ENCODE measurements at regions not wholly inside any gene's neighbourhood (a gene's known extent, or its start where the extent isn't known, plus 50 kb on each side); places are given as distances from the start of the nearest gene placed in this dataset.
"Not testable (repeated sequence)": the region's sequence is repeated elsewhere in the genome, so short reads cannot be mapped to it uniquely, and the experiment has no call there.

DNA sequence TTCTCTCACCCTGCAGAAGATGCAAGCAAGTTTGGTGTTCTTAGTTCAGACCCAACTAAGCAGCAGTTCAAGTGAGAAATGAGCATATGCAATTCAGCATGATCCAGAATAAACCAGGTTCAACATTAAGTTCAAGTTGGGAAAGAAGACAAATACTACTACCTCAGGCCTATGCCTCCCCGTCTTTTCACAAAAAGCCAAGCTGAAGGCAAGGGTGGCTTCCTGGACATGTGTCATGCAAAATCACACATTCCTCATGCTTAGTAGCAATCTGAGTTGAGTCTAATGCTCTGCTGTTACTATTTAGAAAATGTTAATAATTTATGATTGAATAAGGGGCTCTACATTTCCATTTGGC lies 453.4 kb upstream of the GRAMD2B start:
- no peak overlapping the region for H3K9ac ChIP-seq (ENCODE audit: low read length in 2 of 2)
- no peak overlapping the region for H3K27ac ChIP-seq (ENCODE audit: low read length)
- H3K27me3 ChIP-seq (ENCODE audit: control insufficient read depth in 1 of 2, insufficient read depth in 2 of 2, low read length in 2 of 2), result no peaks in the 10 kb centered on the region
- H3K4me3 ChIP-seq (ENCODE audit: low read length in 2 of 2), result no peak overlapping the region
- no peaks in the 10 kb centered on the region for H3K4me1 ChIP-seq (ENCODE audit: control insufficient read depth, insufficient read depth, low read length)
- H3K36me3 ChIP-seq (ENCODE audit: control insufficient read depth in 2 of 2, insufficient read depth in 2 of 2, low read length in 2 of 2), result no peaks in the 10 kb centered on the region
- no peaks in the 10 kb centered on the region for H3K9me3 ChIP-seq (ENCODE audit: control insufficient read depth in 2 of 2, low read length in 2 of 2)

DNA sequence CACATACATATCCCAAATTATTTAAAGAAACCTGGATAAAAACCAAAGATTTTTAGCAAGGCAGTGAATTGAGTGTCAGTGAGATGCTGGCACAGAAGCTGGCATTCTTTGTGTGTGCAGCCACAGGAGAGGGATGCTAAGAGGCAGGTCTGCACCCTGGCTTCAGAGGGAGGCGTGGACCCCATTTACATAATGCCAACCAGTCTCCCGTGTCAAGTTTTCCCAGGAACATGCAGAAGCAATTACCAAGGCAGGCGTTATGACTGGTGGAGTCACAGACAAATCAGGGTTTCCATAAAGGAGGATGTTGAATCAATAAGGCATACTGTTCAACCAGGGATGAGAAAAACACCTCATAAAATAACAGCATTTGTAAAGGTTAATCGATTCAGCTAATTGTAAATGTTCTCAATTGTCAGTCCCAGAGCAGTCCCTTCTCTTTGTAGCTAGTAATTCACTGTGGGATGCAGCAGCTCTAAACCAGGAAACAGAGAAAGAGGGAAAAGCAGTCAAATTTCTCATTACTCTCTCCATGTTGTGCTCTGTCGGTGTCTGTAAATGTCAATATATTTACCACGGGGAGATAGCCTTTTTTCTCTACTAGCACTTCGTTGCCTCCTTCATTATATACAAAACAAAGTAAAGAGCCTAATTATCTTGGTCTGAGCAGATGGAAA lies 452.4 kb upstream of the GRAMD2B start:
- Histone ChIP-seq H3K27ac (ENCODE audit: low read length) (no peak overlapping the region), H3K36me3 (ENCODE audit: control insufficient read depth in 2 of 2, insufficient read depth in 2 of 2, low read length in 2 of 2) (no peaks in the 10 kb centered on the region)

DNA sequence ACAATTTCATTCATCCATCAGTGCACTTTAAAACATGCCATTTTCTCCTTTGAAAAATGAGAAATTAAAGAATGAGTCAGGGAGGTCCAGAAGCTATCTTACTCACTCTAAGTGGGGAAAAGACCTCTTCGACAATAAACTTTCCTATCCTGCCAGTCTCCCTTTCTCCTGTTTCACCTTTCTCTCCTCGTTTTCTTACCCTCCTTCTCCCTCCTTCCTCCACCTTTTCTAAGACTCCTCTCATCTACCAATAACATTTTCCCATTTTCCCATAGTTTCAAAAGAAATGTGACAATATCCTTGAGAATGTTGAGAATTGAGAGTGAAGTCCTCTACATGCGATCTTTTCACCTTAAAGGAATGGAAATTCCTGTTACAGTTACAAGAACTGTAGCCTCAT lies 450.5 kb upstream of the GRAMD2B start:
- Histone ChIP-seq H3K4me1 (ENCODE audit: control insufficient read depth, insufficient read depth, low read length) (no peaks in the 10 kb centered on the region), H3K9ac (ENCODE audit: low read length in 2 of 2) (no peak overlapping the region), H3K36me3 (ENCODE audit: control insufficient read depth in 2 of 2, insufficient read depth in 2 of 2, low read length in 2 of 2) (no peaks in the 10 kb centered on the region), H3K4me3 (ENCODE audit: low read length in 2 of 2) (no peak overlapping the region), H3K9me3 (ENCODE audit: control insufficient read depth in 2 of 2, low read length in 2 of 2) (no peaks in the 10 kb centered on the region), H3K27ac (ENCODE audit: low read length) (no peak overlapping the region), H3K27me3 (ENCODE audit: control insufficient read depth in 1 of 2, insufficient read depth in 2 of 2, low read length in 2 of 2) (no peaks in the 10 kb centered on the region)

More for the DNA sequence above, 452.4 kb upstream of the GRAMD2B start:
- Histone ChIP-seq H3K9ac (ENCODE audit: low read length in 2 of 2) (no peak overlapping the region), H3K4me1 (ENCODE audit: control insufficient read depth, insufficient read depth, low read length) (no peaks in the 10 kb centered on the region), H3K4me3 (ENCODE audit: low read length in 2 of 2) (no peak overlapping the region), H3K9me3 (ENCODE audit: control insufficient read depth in 2 of 2, low read length in 2 of 2) (no peaks in the 10 kb centered on the region), H3K27me3 (ENCODE audit: control insufficient read depth in 1 of 2, insufficient read depth in 2 of 2, low read length in 2 of 2) (no peaks in the 10 kb centered on the region)

DNA sequence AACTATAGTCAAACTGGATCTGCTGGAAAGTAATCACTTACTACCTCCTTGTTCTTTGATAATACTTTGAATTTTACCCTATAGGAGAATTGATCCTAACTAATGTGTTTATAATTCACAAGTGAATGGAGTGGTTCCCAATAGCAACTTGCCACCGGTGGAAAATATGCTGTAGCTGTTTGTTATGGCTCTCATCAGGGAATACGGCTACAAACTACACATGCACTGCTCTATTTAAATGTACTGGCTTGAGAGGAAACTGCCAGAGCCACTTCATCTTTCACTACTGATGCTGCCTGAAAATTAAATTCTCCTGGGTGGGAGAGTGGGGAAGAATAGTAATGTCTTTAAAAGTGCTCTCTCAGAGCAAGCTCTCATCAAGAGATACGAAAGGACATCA lies 448.5 kb upstream of the GRAMD2B start:
- Histone ChIP-seq H3K4me3 (ENCODE audit: low read length in 2 of 2) (no peak overlapping the region), H3K27ac (ENCODE audit: low read length) (no peak overlapping the region), H3K4me1 (ENCODE audit: control insufficient read depth, insufficient read depth, low read length) (no peaks in the 10 kb centered on the region), H3K27me3 (ENCODE audit: control insufficient read depth in 1 of 2, insufficient read depth in 2 of 2, low read length in 2 of 2) (no peaks in the 10 kb centered on the region), H3K36me3 (ENCODE audit: control insufficient read depth in 2 of 2, insufficient read depth in 2 of 2, low read length in 2 of 2) (no peaks in the 10 kb centered on the region), H3K9ac (ENCODE audit: low read length in 2 of 2) (no peak overlapping the region), H3K9me3 (ENCODE audit: control insufficient read depth in 2 of 2, low read length in 2 of 2) (no peaks in the 10 kb centered on the region)

DNA sequence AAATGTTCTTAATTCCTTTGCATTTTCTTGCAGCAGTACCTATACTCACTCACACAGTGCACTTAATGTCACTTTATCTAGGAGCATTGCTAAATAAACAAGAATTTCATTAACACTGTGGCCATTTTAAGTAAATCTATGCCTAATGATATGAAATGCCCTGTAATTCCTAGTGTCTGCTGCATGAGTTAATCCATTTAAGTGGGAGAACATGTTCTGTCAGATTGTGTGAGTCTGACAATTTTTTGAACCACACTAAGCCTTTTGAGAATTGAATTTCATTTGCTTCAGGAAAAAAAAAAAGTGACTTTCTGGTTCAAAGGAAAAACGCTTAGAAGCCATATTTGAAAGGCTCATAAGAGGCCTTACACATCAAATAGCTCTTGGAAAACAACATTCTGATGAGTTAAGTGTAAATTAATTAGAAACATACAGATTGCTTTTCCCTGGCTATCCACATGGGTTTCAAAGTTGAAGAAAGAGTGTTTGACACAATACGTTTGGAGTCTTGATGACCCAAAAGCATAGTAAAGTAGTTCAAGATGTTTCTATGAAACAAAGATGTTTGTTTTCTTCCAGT lies 446.7 kb upstream of the GRAMD2B start:
- Histone ChIP-seq H3K27ac (ENCODE audit: low read length) (no peak overlapping the region), H3K36me3 (ENCODE audit: control insufficient read depth in 2 of 2, insufficient read depth in 2 of 2, low read length in 2 of 2) (no peaks in the 10 kb centered on the region), H3K9ac (ENCODE audit: low read length in 2 of 2) (no peak overlapping the region), H3K9me3 (ENCODE audit: control insufficient read depth in 2 of 2, low read length in 2 of 2) (no peaks in the 10 kb centered on the region), H3K4me3 (ENCODE audit: low read length in 2 of 2) (no peak overlapping the region), H3K27me3 (ENCODE audit: control insufficient read depth in 1 of 2, insufficient read depth in 2 of 2, low read length in 2 of 2) (no peaks in the 10 kb centered on the region), H3K4me1 (ENCODE audit: control insufficient read depth, insufficient read depth, low read length) (no peaks in the 10 kb centered on the region)

DNA sequence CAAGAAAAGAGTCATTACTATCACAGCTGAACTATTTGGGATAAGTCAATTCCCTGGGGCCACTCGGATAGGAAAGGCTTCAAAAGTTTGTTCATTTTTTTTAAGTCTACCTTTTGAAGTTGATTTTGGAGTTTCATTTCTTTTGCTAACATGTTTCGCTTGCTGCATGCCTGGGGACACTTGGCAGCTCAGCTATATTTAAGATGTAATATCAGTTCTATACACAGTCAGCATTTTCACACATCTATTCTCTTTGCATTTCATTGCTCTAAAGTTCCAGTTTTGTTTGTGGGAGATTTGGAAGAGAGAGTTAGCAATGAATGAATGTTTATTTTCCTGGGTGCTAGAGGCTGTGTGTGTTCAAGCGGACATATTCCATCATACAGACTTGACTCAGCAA lies 445.2 kb upstream of the GRAMD2B start:
- no peaks in the 10 kb centered on the region for H3K36me3 ChIP-seq (ENCODE audit: control insufficient read depth in 2 of 2, insufficient read depth in 2 of 2, low read length in 2 of 2)
- no peaks in the 10 kb centered on the region for H3K27me3 ChIP-seq (ENCODE audit: control insufficient read depth in 1 of 2, insufficient read depth in 2 of 2, low read length in 2 of 2)
- no peak overlapping the region for H3K9ac ChIP-seq (ENCODE audit: low read length in 2 of 2)
- no peaks in the 10 kb centered on the region for H3K4me1 ChIP-seq (ENCODE audit: control insufficient read depth, insufficient read depth, low read length)
- no peak overlapping the region for H3K4me3 ChIP-seq (ENCODE audit: low read length in 2 of 2)
- no peaks in the 10 kb centered on the region for H3K9me3 ChIP-seq (ENCODE audit: control insufficient read depth in 2 of 2, low read length in 2 of 2)
- H3K27ac ChIP-seq (ENCODE audit: low read length), result no peak overlapping the region

DNA sequence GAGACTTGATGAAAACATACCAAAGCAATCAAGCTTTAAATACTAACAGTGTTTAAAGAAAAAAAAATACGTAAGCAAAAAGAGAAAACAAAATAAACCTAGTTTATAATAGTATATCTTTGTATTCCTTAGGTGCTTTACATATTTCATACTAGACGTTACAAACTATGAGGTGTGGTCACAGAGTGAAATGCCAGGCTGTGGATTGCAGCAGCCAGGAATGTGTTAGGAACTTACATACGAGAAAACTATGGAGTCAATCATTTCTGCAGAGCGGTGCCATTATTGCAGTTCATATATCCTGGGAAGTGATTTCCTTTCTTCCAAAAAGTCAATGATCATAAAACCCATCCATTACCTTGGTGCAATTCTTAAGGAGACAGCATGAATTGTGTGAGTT lies 443.6 kb upstream of the GRAMD2B start:
- H3K9ac ChIP-seq (ENCODE audit: low read length in 2 of 2), result no peak overlapping the region
- H3K9me3 ChIP-seq (ENCODE audit: control insufficient read depth in 2 of 2, low read length in 2 of 2), result no peaks in the 10 kb centered on the region
- no peaks in the 10 kb centered on the region for H3K36me3 ChIP-seq (ENCODE audit: control insufficient read depth in 2 of 2, insufficient read depth in 2 of 2, low read length in 2 of 2)
- no peaks in the 10 kb centered on the region for H3K27me3 ChIP-seq (ENCODE audit: control insufficient read depth in 1 of 2, insufficient read depth in 2 of 2, low read length in 2 of 2)
- H3K4me1 ChIP-seq (ENCODE audit: control insufficient read depth, insufficient read depth, low read length), result no peaks in the 10 kb centered on the region
- no peak overlapping the region for H3K4me3 ChIP-seq (ENCODE audit: low read length in 2 of 2)
- H3K27ac ChIP-seq (ENCODE audit: low read length), result no peak overlapping the region

DNA sequence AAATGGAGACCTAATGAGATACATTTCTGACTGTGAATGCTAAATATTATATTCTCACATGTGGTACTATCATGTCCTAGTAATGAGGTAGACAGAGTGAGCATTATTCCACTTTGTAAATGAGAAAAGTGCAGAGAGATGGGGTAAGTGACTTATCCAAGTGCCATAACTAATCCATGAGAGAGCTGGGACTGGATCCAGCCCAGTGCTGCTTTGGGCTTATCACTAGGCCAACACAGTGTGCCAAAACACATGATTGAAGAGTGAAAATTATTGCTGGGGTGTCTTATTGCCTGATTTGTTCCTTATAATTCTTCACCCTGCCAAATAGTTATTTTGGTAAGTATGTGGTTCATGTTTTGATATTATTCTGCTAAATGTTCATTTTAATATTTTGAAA lies 442.2 kb upstream of the GRAMD2B start:
- Histone ChIP-seq H3K36me3 (ENCODE audit: control insufficient read depth in 2 of 2, insufficient read depth in 2 of 2, low read length in 2 of 2) (no peaks in the 10 kb centered on the region), H3K9ac (ENCODE audit: low read length in 2 of 2) (no peak overlapping the region), H3K4me3 (ENCODE audit: low read length in 2 of 2) (no peak overlapping the region), H3K4me1 (ENCODE audit: control insufficient read depth, insufficient read depth, low read length) (no peaks in the 10 kb centered on the region), H3K27me3 (ENCODE audit: control insufficient read depth in 1 of 2, insufficient read depth in 2 of 2, low read length in 2 of 2) (no peaks in the 10 kb centered on the region), H3K9me3 (ENCODE audit: control insufficient read depth in 2 of 2, low read length in 2 of 2) (no peaks in the 10 kb centered on the region), H3K27ac (ENCODE audit: low read length) (no peak overlapping the region)

DNA sequence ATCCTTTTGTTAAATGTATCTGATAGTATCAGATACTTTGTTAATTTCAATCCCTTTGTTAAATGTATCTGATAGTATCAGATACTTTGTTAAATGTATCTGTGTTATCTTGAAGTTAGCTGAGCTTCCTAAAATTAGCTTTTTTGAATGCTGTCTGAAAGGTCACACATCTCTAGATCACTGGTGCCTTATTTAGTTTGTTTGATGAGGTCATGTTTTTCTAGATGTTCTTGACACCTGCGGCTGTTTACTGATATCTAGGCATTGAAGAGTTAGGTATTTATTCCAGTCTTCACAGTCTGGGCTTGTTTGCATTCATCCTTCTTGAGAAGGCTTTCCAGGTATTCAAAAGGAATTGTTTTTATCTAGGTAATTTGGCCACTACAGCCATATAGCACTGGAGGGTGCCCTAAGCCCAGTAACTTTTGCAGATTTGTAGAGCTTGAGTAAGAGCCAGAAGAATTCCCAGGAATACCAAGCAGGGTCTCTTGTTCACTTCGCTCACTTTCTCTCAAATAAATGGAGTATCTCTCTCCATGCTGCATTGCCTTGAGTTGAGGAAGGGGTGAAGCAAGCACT lies 435.4 kb upstream of the GRAMD2B start:
- Histone ChIP-seq H3K9me3 (ENCODE audit: control insufficient read depth in 2 of 2, low read length in 2 of 2) (no peaks in the 10 kb centered on the region), H3K9ac (ENCODE audit: low read length in 2 of 2) (no peak overlapping the region), H3K4me3 (ENCODE audit: low read length in 2 of 2) (no peak overlapping the region), H3K4me1 (ENCODE audit: control insufficient read depth, insufficient read depth, low read length) (no peaks in the 10 kb centered on the region), H3K36me3 (ENCODE audit: control insufficient read depth in 2 of 2, insufficient read depth in 2 of 2, low read length in 2 of 2) (no peaks in the 10 kb centered on the region), H3K27ac (ENCODE audit: low read length) (no peak overlapping the region), H3K27me3 (ENCODE audit: control insufficient read depth in 1 of 2, insufficient read depth in 2 of 2, low read length in 2 of 2) (no peaks in the 10 kb centered on the region)

DNA sequence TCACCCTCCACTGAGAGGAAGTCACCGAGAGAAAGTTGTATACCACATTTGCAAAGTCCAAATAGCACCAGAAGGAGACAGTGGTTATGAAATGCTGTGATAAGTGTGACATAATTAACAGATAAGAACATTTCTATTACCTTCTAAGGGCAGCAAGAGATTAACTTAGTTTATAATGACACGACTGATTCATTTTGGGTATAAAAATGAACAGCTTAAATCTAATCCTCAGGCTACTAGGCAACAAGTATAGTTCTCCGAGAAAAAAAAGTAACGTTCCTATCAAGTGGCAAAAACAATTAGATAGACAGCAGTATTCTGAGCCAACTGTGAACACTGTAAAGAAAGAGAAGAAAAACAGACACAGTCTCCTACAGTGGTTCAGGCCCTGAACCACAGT lies 431.2 kb upstream of the GRAMD2B start:
- H3K4me3 ChIP-seq (ENCODE audit: low read length in 2 of 2), result no peak overlapping the region
- H3K27me3 ChIP-seq (ENCODE audit: control insufficient read depth in 1 of 2, insufficient read depth in 2 of 2, low read length in 2 of 2), result no peaks in the 10 kb centered on the region
- no peaks in the 10 kb centered on the region for H3K36me3 ChIP-seq (ENCODE audit: control insufficient read depth in 2 of 2, insufficient read depth in 2 of 2, low read length in 2 of 2)
- H3K4me1 ChIP-seq (ENCODE audit: control insufficient read depth, insufficient read depth, low read length), result no peaks in the 10 kb centered on the region
- H3K9me3 ChIP-seq (ENCODE audit: control insufficient read depth in 2 of 2, low read length in 2 of 2), result no peaks in the 10 kb centered on the region
- no peak overlapping the region for H3K27ac ChIP-seq (ENCODE audit: low read length)
- no peak overlapping the region for H3K9ac ChIP-seq (ENCODE audit: low read length in 2 of 2)

DNA sequence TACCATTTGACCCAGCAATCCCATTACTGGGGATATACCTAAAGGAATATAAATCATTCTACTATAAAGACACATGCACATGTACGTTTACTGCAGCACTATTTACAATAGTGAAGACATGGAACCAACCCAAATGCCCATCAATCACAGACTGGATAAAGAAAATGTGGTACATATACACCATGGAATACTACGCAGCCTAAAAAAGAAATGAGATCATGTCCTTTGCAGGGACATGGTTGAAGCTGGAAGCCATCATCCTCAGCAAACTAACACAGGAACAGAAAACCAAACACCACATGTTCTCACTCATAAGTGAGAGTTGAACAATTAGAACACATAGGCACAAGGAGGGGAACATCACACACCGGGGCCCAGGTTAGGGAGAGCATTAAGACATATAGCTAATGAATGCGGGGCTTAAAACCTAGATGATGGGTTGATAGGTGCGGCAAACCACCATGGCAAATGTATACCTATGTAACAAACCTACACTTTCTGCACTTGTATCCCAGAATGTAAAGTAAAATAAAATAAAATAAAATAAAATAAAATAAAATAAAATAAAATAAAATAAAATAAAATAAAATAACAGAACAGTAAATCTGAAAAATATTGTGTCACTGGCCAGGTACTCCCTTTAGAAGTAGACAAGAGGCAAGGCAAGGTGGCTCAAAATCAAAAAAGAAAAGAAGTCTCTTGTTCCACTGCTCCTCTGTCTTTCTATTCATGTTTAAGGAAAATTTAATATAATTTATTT lies 423.8 kb upstream of the GRAMD2B start:
- H3K4me3 ChIP-seq (ENCODE audit: low read length in 2 of 2); H3K27ac ChIP-seq (ENCODE audit: low read length); H3K9me3 ChIP-seq (ENCODE audit: control insufficient read depth in 2 of 2, low read length in 2 of 2); H3K9ac ChIP-seq (ENCODE audit: low read length in 2 of 2); H3K36me3 ChIP-seq (ENCODE audit: control insufficient read depth in 2 of 2, insufficient read depth in 2 of 2, low read length in 2 of 2); H3K27me3 ChIP-seq (ENCODE audit: control insufficient read depth in 1 of 2, insufficient read depth in 2 of 2, low read length in 2 of 2): not testable (repeated sequence)
- H3K4me1 ChIP-seq (ENCODE audit: control insufficient read depth, insufficient read depth, low read length), result peaks cover 13% of the 10 kb centered on the region

Data from stomach smooth muscle (tissue), 2 donors.